Calu3 (cell line): ENCODE measurements at regions not wholly inside any gene's neighbourhood (a gene's known extent, or its start where the extent isn't known, plus 50 kb on each side); places are given as distances from the start of the nearest gene placed in this dataset.

ENCODE experiments used
- BruUV-seq: library from RNA; stranded (reverse); fragments of 400-500 nt; replicated peaks from 2 replicates; lab custom pipeline; 2021; lab: Mats Ljungman, UMichigan
- CTCF ChIA-PET: fragments of 300-600 bp; sonication (Branson Sonifier 250); formaldehyde crosslinking; loops from one replicate; lab custom pipeline; 2022; ENCODE audit warnings: antibody characterized with exemption; lab: Charles Lee
- DNase-seq: peaks from one replicate; pipeline ENCODE4 v3.0.0; 2022
- H3K27ac Mint-ChIP-seq: one replicate; pipeline ENCODE4 v1.8.0; 2022; ENCODE audit warnings: mixed read lengths; ENCODE audit not compliant: unreplicated experiment
- H3K27me3 Mint-ChIP-seq: one replicate; pipeline ENCODE4 v1.8.0; 2022; ENCODE audit warnings: mixed read lengths; ENCODE audit not compliant: unreplicated experiment
- H3K36me3 Mint-ChIP-seq: one replicate; pipeline ENCODE4 v1.8.0; 2022; ENCODE audit warnings: mild to moderate bottlenecking, moderate library complexity, mixed read lengths; ENCODE audit not compliant: insufficient read depth, unreplicated experiment
- H3K4me1 Mint-ChIP-seq: one replicate; pipeline ENCODE4 v1.8.0; 2022; ENCODE audit warnings: mild to moderate bottlenecking, low read depth, mixed read lengths; ENCODE audit not compliant: unreplicated experiment
- H3K4me3 Mint-ChIP-seq: one replicate; pipeline ENCODE4 v1.8.0; 2022; ENCODE audit warnings: mild to moderate bottlenecking, low read depth, moderate library complexity, mixed read lengths; ENCODE audit not compliant: unreplicated experiment
- H3K9me3 Mint-ChIP-seq: one replicate; pipeline ENCODE4 v1.8.0; 2022; ENCODE audit warnings: low read depth, mixed read lengths; ENCODE audit not compliant: unreplicated experiment
- CTCF ChIP-seq: fragments of 200-600 bp; IDR thresholded peaks from one replicate; pipeline ENCODE4 v1.8.0; 2022; ENCODE audit warnings: antibody characterized with exemption; ENCODE audit not compliant: unreplicated experiment
- intact Hi-C: fragments of 100-400 bp; cut with micrococcal nuclease; formaldehyde crosslinking; loops from one replicate; pipeline ENCODE4 v1.10.0; 2022; ENCODE audit not compliant: unreplicated experiment

GRCh38 chr6:78484198-78485064 is 382.9 kb upstream of the IRAK1BP1 start:
- CTCF ChIA-PET: no interaction called here
- Mint-ChIP-seq H3K9me3 (peaks cover 4% of the 10 kb centered on the region), H3K4me3 (no peak overlapping the region), H3K36me3 (no peaks in the 10 kb centered on the region), H3K4me1 (peaks cover under 1% of the 10 kb centered on the region), H3K27ac (no peak overlapping the region), H3K27me3 (no peaks in the 10 kb centered on the region)
- TF ChIP-seq CTCF: no peak
- no TSS peak for BruUV-seq
- intact Hi-C loops: no loop called here
- no peak for DNase-seq

- BruUV-seq: no TSS peak
- H3K4me3 Mint-ChIP-seq: no peak overlapping the region
- no peaks in the 10 kb centered on the region for H3K9me3 Mint-ChIP-seq
- H3K36me3 Mint-ChIP-seq: no peaks in the 10 kb centered on the region
- H3K4me1 Mint-ChIP-seq: peaks cover 5% of the 10 kb centered on the region
- no peaks in the 10 kb centered on the region for H3K27me3 Mint-ChIP-seq
- intact Hi-C loops: no loop called here
- H3K27ac Mint-ChIP-seq: no peak overlapping the region
- no peak for TF ChIP-seq CTCF
- CTCF ChIA-PET: no interaction called here
- no peak for DNase-seq
These were observed 379.9 kb upstream of the IRAK1BP1 start for GRCh38 chr6:78487401-78487800.

- Mint-ChIP-seq H3K27me3 (no peaks in the 10 kb centered on the region), H3K36me3 (no peaks in the 10 kb centered on the region), H3K27ac (no peak overlapping the region), H3K9me3 (no peaks in the 10 kb centered on the region), H3K4me3 (no peak overlapping the region), H3K4me1 (peaks cover 5% of the 10 kb centered on the region)
- intact Hi-C loops: no loop called here
- CTCF ChIA-PET: no interaction called here
- BruUV-seq: no TSS peak
- DNase-seq: no peak
- TF ChIP-seq CTCF: no peak
These were observed 377.5 kb upstream of the IRAK1BP1 start for GRCh38 chr6:78489874-78490273.

GRCh38 chr6:78492351-78493017 is 374.9 kb upstream of the IRAK1BP1 start:
- intact Hi-C loops: no loop called here
- peaks cover 5% of the 10 kb centered on the region for H3K4me1 Mint-ChIP-seq
- H3K27ac Mint-ChIP-seq: no peak overlapping the region
- CTCF ChIA-PET: no interaction called here
- no TSS peak for BruUV-seq
- no peaks in the 10 kb centered on the region for H3K36me3 Mint-ChIP-seq
- no peaks in the 10 kb centered on the region for H3K9me3 Mint-ChIP-seq
- H3K4me3 Mint-ChIP-seq: no peak overlapping the region
- no peak for TF ChIP-seq CTCF
- H3K27me3 Mint-ChIP-seq: no peaks in the 10 kb centered on the region
- no peak for DNase-seq
